GM18502 (cell line): ENCODE measurements at regions not wholly inside any gene's neighbourhood (a gene's known extent, or its start where the extent isn't known, plus 50 kb on each side); places are given as distances from the start of the nearest gene placed in this dataset.

Experiments
- ATAC-seq: cut with Tn5 transposase; IDR thresholded peaks from one replicate; pipeline ENCODE4 v1.9.1; 2021; ENCODE audit warnings: mild to moderate bottlenecking; ENCODE audit not compliant: unreplicated experiment, poor library complexity

DNA sequence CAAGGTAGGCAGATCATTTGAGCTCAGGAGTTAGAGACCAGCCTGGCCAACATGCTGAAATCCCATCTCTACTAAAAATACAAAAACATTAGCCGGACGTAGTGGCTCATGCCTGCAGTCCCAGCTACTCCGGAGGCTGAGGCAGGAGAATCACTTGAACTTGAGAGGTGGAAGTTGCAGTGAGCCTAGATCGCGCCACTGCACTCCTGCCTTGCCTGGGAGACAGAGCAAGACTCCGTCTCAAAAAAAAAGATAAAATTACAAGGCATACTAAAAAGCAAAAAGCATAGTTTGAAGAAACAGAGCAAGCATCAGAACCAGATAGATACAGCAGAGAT is 61.2 kb upstream of the CDC42BPA start:
- no peak for ATAC-seq

GRCh38 chr1:227378871-227379554 is 60.7 kb upstream of the CDC42BPA start:
- no peak for ATAC-seq

GRCh38 chr1:227378181-227378580 is 59.9 kb upstream of the CDC42BPA start:
- no peak for ATAC-seq

DNA sequence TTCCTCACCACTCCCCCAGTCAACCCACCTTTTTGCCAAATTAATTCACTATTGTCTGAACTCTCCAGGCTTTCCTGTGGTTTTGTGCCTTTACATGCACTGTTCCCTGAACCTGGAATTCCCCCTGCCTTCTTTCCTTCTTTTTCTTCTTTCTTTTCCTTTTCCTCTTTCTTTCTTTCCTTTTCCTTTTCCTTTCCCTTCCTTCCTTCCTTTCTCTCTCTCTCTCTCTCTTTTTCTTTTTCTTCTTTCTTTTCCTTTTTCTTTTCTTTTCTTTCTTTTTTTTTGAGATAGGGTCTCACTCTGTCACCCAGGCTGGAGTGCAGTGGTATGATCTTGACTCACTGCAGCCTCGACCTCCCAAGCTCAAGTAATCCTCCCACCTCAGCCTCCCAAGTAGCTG is 56.6 kb upstream of the CDC42BPA start:
- ATAC-seq: no peak

GRCh38 chr1:227372726-227373130 is 54.4 kb upstream of the CDC42BPA start:
- no peak for ATAC-seq

- no peak for ATAC-seq
Measured at GRCh38 chr1:227370533-227371254, 52.4 kb upstream of the CDC42BPA start.

GRCh38 chr1:227369102-227369760 is 50.9 kb upstream of the CDC42BPA start:
- no peak for ATAC-seq
